HEK293 (cell line): ENCODE measurements at regions not wholly inside any gene's neighbourhood (a gene's known extent, or its start where the extent isn't known, plus 50 kb on each side); places are given as distances from the start of the nearest gene placed in this dataset.

Experiments
- CTCF ChIP-seq: fragments of 450-650 bp; formaldehyde crosslinking; IDR thresholded peaks from 2 replicates; pipeline ENCODE4 v1.5.1; 2016; ENCODE audit warnings: missing biosample characterization, missing genetic modification characterization
- MZF1 ChIP-seq: fragments of 450-650 bp; formaldehyde crosslinking; IDR thresholded peaks from 2 replicates; pipeline ENCODE4 v1.5.1; 2017; ENCODE audit warnings: missing biosample characterization, missing genetic modification characterization, borderline replicate concordance
- ZNF26 ChIP-seq: fragments of 450-650 bp; formaldehyde crosslinking; IDR thresholded peaks from 2 replicates; pipeline ENCODE4 v1.5.1; 2016; ENCODE audit warnings: missing biosample characterization, missing genetic modification characterization
- ZSCAN18 ChIP-seq: fragments of 450-650 bp; formaldehyde crosslinking; IDR thresholded peaks from 2 replicates; pipeline ENCODE4 v1.5.1; 2016; ENCODE audit warnings: missing biosample characterization, missing genetic modification characterization

- no peak for TF ChIP-seq CTCF
- no peak for TF ChIP-seq MZF1
- no peak for TF ChIP-seq ZNF26 (tag by site-specific recombination)
- TF ChIP-seq ZSCAN18 (tag by site-specific recombination): no peak
These were observed 74.0 kb upstream of the PELI1 start for GRCh38 chr2:64218137-64218802.
